Nephron progenitor cell (in vitro differentiated cells): ENCODE measurements at regions not wholly inside any gene's neighbourhood (a gene's known extent, or its start where the extent isn't known, plus 50 kb on each side); places are given as distances from the start of the nearest gene placed in this dataset.

Experiments used
- DNase-seq: peaks from one replicate; pipeline ENCODE4 v3.0.0; 2021
- H3K27ac Mint-ChIP-seq: 2 replicates; pipeline ENCODE4 v1.8.0; 2021; ENCODE audit warnings: mild to moderate bottlenecking, moderate library complexity, mixed read lengths
- H3K27me3 Mint-ChIP-seq: 2 replicates; pipeline ENCODE4 v1.8.0; 2021; ENCODE audit warnings: mild to moderate bottlenecking, low read depth, mixed read lengths; ENCODE audit not compliant: poor library complexity
- H3K36me3 Mint-ChIP-seq: 2 replicates; pipeline ENCODE4 v1.8.0; 2021; ENCODE audit warnings: low read depth, mixed read lengths
- H3K4me1 Mint-ChIP-seq: 2 replicates; pipeline ENCODE4 v1.8.0; 2021; ENCODE audit warnings: mixed read lengths
- H3K4me3 Mint-ChIP-seq: 2 replicates; pipeline ENCODE4 v1.8.0; 2021; ENCODE audit warnings: mild to moderate bottlenecking, moderate library complexity, mixed read lengths
- H3K9me3 Mint-ChIP-seq: 2 replicates; pipeline ENCODE4 v1.8.0; 2021; ENCODE audit warnings: mild to moderate bottlenecking, moderate library complexity, mixed read lengths
- CTCF ChIP-seq: fragments of 200-600 bp; sonication (generic); IDR thresholded peaks from 2 replicates; pipeline ENCODE4 v1.5.0; 2021; ENCODE audit warnings: antibody characterized with exemption

- H3K4me3 Mint-ChIP-seq = no peak overlapping the region
- no peak overlapping the region for H3K27ac Mint-ChIP-seq
- no peaks in the 10 kb centered on the region for H3K36me3 Mint-ChIP-seq
- TF ChIP-seq CTCF = no peak
- no peak for DNase-seq
- H3K9me3 Mint-ChIP-seq = no peaks in the 10 kb centered on the region
- peaks cover 12% of the 10 kb centered on the region for H3K27me3 Mint-ChIP-seq
- H3K4me1 Mint-ChIP-seq = no peaks in the 10 kb centered on the region
Measured at GRCh38 chr7:108724251-108725100, 154.8 kb downstream of the DNAJB9 start.

- Mint-ChIP-seq H3K4me3 (no peak overlapping the region), H3K27ac (no peak overlapping the region)
Measured at GRCh38 chr7:108735814-108736213, 166.1 kb downstream of the DNAJB9 start.

GRCh38 chr7:108736221-108736891, 166.7 kb downstream of the DNAJB9 start:
- no peak for DNase-seq
- H3K36me3 Mint-ChIP-seq = no peaks in the 10 kb centered on the region
- no peak overlapping the region for H3K27ac Mint-ChIP-seq
- H3K4me1 Mint-ChIP-seq = no peaks in the 10 kb centered on the region
- no peak for TF ChIP-seq CTCF
- H3K27me3 Mint-ChIP-seq = no peaks in the 10 kb centered on the region
- no peaks in the 10 kb centered on the region for H3K9me3 Mint-ChIP-seq
- no peak overlapping the region for H3K4me3 Mint-ChIP-seq

More at GRCh38 chr7:108735814-108736213, 166.1 kb downstream of the DNAJB9 start:
- no peaks in the 10 kb centered on the region for H3K27me3 Mint-ChIP-seq
- no peaks in the 10 kb centered on the region for H3K36me3 Mint-ChIP-seq
- no peaks in the 10 kb centered on the region for H3K4me1 Mint-ChIP-seq
- no peak for TF ChIP-seq CTCF
- DNase-seq = no peak
- no peaks in the 10 kb centered on the region for H3K9me3 Mint-ChIP-seq

- no peaks in the 10 kb centered on the region for H3K36me3 Mint-ChIP-seq
- H3K4me1 Mint-ChIP-seq = no peaks in the 10 kb centered on the region
- H3K27ac Mint-ChIP-seq = no peak overlapping the region
- H3K4me3 Mint-ChIP-seq = no peak overlapping the region
- DNase-seq = no peak
- no peaks in the 10 kb centered on the region for H3K9me3 Mint-ChIP-seq
- peaks cover 3% of the 10 kb centered on the region for H3K27me3 Mint-ChIP-seq
- no peak for TF ChIP-seq CTCF
Measured at GRCh38 chr7:108770981-108771745, 201.5 kb downstream of the DNAJB9 start.

GRCh38 chr7:108771853-108772252, 202.2 kb downstream of the DNAJB9 start:
- Mint-ChIP-seq H3K4me3 (no peak overlapping the region), H3K4me1 (no peaks in the 10 kb centered on the region), H3K27me3 (peaks cover 3% of the 10 kb centered on the region), H3K9me3 (no peaks in the 10 kb centered on the region), H3K27ac (no peak overlapping the region), H3K36me3 (no peaks in the 10 kb centered on the region)
- DNase-seq = no peak
- no peak for TF ChIP-seq CTCF
